NCI-H748 (cell line): ENCODE measurements at regions not wholly inside any gene's neighbourhood (a gene's known extent, or its start where the extent isn't known, plus 50 kb on each side); places are given as distances from the start of the nearest gene placed in this dataset.

Experiments used
- DNase-seq: peaks from one replicate; lab custom pipeline; 2025; ENCODE audit not compliant: unreplicated experiment; lab: John Stamatoyannopoulos, UW

- no peak for DNase-seq
These were observed 65.0 kb upstream of the POU3F3 start for GRCh38 chr2:104788742-104789455.

GRCh38 chr2:104790100-104790811 lies 63.7 kb upstream of the POU3F3 start:
- no peak for DNase-seq

- no peak for DNase-seq
These were observed 62.9 kb upstream of the POU3F3 start for GRCh38 chr2:104790901-104791495.

- no peak for DNase-seq
These were observed 59.9 kb upstream of the POU3F3 start for GRCh38 chr2:104793966-104794365.

- DNase-seq, result no peak
These were observed 59.5 kb upstream of the POU3F3 start for GRCh38 chr2:104794441-104794840.
